DMS 273 (cell line): ENCODE measurements at regions not wholly inside any gene's neighbourhood (a gene's known extent, or its start where the extent isn't known, plus 50 kb on each side); places are given as distances from the start of the nearest gene placed in this dataset.

Experiments
- DNase-seq: peaks from one replicate; lab custom pipeline; 2025; ENCODE audit not compliant: unreplicated experiment; lab: John Stamatoyannopoulos, UW

- no peak for DNase-seq
Measured at GRCh38 chr9:89986190-89986589, 381.4 kb downstream of the GADD45G start.

DNA sequence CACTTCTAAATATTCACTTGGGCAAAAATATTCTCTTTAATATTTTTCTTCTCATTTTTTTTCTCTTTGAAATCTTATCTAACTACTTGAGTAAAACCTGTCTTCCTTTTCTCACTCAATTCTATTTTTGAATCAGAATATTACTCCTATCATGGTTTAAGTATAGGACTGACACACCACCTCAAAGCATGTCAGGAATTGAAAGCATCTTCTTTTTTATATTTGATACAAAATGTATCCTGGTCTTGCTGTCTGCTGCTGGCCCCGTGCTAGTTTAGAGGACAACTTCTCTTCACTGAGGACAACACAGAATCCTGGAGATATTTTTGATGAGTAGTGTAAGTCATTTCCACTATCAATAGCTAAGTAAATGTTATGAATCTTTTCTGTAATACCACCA, 383.6 kb downstream of the GADD45G start:
- no peak for DNase-seq

GRCh38 chr9:89991204-89991790, 386.5 kb downstream of the GADD45G start:
- DNase-seq = no peak

DNA sequence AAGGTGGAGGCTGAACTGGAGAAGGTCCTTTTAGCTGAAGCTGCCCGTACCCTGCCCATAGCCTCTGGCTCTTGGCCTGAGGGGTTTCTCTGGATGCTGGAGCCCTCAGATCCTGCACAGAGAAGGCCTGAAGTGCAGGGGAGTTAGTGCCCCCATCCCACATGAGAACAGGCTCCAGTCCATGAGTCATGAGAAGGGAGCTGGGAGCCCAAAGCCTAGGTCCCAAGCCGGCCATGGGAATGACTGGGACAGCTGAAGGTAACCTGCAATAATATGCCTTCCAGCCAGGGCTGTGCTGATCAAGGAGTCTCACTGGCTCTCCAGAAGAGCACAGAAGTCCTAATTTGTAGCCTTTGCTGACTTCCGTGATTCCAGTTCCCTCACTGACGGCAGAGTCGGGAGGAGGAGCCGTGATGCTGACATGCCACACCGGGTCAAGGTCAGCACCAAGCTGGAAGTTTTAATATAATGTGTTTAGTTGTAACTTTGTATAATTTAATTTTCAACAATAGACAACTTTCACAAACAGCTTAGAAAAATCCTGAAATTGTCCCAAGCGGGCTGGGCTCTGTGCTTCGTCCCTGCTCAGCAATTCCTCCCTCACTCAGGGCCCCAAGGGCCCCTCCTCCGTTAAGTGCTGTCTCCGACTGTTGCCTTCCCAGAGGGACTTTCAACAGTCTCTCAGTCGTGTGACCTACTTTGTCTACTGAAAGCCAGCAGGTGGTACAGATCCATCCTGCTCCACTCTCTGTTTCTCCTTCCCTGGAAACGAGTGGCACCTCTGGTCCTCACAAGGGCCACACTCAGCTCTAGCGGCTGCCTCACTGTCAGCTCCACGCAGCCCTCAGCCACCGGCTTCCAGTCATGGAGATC, 387.8 kb downstream of the GADD45G start:
- DNase-seq = no peak

DNA sequence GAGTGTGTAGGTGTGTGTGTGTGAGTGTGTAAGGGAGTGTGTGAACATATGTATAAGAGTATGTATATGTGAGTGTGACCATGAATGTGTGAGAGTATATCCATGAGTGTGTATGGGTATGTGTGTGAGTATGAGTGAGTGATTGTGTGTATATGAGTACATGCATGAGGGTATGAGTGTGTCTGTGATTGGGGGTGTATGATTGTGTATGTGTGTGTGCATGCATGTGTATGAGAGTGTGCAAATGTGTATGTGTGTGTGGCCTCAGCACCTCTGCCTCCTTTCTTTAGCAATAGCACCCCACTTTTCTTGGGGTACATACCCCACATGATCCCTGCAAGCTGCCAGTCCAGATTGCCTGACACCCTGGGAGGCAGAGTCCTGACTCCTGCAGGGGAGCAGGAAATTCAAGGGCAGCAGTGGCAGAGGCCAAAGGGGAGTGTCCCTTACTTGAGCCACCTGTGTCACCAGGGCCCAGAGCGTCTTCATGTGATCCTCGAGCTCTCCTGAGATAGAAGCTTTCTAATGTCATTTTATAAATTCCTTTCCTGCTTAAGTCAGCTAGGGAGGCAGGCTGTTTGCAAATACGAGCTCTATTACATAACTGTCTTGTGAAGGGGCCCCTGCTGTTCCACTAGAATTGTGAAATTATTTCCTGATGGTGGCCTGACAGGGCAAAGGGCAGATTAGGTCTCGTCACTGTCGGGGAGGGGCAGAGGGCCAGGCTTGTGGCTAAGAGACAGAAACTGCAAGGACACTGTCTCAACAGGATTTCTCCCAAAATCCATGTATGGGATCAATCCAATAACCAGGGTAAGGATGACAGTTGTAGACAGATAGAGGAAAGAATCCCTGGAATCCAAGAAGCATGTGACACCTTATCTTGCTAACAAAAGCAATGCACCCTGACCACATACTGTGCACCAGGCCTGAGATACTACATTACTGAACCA, 389.1 kb downstream of the GADD45G start:
- no peak for DNase-seq

DNA sequence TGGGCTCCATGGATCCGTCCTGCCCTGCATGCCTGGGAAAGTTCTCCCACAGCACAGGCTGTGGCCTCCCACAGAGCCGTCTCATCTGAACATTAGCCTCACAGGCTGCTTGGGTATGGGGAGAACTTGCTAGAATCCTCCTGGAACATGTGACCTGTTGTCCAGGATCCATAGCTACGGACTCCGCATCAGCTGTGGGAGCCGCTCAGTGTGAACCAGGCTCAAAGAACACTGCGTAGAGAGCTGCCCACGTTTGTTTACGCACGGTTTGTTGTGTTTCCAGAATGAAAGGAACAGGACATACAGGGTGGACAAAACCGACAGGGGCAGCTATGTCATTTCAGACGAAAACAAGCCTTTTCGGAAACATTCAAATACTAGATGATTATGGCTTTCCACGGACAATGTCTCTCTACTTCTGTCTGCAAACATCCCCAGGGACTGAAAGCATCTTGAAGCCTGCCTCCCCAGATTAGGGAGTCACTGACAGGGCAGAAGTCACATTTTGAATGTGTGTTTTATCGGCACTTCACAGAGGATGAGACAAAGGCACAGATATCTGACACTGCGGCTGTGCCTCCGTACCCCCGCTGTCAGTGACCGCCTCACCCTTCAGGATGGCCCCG, 390.3 kb downstream of the GADD45G start:
- no peak for DNase-seq

GRCh38 chr9:89996116-89996515, 391.3 kb downstream of the GADD45G start:
- DNase-seq = no peak

- DNase-seq = peak; percentile 43
Measured at GRCh38 chr9:89996773-89997172, 392.0 kb downstream of the GADD45G start.

- DNase-seq = no peak
Measured at GRCh38 chr9:89998633-89999032, 393.8 kb downstream of the GADD45G start.

DNA sequence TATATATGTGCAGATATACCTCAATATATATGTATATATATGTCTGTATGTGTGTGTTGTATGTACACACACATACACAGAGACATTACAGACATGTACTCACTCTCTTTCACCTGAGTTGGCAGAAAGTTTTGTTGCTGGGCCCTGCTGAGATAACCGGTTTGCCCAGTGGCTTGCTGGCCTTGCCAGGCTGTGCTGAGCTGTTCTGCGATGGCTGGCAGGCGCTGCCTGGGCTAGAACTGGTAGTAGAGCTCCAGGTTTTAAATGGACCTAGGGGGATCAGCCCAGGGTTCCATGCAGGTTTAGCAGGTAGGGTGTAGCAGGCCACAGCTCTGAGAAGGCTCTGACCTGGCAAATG, 394.3 kb downstream of the GADD45G start:
- no peak for DNase-seq

DNA sequence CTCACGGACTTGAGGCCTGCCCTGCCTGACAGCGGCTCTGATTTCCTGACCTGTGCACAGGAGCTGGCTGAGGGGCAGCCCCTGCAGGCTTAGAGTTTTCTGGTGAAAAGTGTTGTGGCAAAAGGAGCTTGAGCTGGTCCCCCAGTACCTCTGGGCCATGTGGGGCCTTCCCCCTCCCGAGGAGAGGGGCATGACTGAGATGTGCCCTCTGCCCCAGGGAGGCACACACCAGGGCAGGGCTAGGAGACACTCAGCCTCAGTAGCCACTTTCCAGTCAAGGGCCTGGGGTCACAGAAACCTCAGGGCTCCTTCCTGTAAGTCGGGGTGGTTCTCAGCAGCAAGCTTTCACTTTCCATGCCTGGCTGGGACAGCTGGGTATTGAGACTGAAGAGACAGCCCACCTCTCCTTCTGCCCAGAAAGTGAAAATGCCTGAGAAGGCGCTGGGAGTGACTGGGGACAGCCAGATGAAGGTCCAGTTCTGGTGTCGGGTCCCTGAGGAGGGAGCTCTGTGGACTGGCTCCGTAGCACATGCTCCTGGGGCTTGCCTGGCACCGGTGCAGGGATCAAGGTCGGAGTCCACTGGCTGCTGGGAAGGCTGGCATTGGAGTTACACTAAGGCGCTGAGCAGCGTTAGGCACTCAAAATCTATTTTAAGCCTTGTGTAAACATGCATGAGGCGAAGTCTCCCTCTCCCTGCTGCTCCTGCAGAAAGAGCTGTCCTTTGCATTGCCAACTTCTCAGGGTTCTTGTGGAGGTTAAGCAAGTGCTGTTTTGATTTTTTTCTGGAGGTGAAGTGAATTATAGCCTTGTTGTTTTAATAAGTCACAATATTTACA, 394.9 kb downstream of the GADD45G start:
- DNase-seq = peak; percentile 80

DNA sequence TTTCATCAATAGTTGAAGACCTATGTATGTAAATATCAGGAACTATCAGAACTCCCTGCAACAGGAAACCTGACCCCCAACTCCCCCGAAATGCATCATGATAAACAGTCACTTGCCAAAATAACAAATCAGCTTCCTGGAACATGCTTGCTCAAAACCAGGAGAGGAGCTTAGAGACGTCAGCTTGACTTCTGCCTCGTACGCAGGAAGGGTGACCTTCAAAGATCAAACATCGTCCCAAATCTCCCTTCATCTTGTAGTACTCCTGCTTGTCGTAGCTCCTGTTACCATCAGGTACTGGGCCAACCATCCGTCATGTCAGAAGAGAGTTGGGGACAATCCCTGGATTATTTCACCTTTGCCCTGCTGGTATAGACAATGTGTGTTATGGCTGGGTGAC, 396.1 kb downstream of the GADD45G start:
- DNase-seq = no peak

GRCh38 chr9:90001747-90002146, 396.9 kb downstream of the GADD45G start:
- peak; percentile 17 for DNase-seq

DNA sequence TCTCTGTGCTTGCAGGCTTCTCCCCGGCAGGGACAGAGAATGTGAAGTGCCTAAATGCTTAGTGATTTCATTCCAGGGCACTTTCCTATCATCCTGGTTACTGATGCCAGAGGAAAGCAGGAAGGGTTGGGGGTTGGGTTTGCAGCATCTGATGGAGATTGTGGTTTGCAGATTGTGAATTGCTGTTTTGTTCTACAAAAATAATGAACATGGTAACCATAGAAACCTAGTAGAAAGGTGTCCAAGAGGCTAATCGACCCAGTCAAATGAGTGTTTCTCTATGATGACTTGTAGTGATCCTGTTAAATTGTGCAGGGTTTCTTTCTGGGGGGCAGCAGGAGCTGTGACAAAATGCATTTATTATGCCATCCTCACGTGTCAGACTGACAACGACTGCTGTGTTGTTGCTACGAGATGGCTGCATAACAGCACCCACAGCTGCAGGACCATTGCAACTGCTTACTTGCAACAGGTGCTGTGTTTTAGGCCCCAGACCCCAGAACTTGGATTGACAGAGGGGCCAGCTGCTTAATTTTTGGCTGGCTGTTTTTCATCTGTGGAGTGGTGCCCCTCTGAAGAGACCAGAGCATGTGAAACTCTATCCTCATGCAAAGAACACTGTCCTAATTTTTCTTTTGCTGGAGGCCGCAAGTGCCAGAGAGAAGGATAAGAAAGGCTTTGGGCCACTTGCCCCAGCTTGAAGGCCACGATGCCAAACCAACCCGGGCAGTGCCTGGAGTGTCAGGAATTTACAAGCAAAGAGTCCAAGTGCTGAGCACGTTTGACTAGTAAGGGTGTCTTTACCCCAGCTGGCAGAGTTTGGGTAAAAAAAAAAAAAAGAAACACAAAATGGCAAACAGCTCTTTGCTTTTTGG, 397.8 kb downstream of the GADD45G start:
- DNase-seq = peak; percentile 38

DNA sequence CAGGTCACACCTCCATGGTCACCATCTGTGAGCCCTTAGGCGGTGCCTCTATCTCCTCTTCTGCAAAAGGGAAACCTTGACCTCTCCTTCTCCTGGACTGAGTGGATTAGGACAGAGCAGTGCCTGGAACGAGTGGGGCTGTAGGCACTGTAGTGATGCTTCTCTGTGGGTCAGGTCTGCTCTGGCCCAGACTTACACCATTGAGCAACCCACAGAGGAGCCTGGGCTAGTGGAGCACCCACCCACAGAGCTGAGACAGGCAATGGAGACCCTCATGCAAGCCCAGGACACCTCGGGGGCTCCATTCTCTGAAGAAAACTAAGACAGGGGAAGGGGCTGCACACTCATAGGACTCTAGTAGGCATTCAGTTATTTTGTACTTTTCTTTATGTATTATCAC, 400.6 kb downstream of the GADD45G start:
- DNase-seq = no peak

DNA sequence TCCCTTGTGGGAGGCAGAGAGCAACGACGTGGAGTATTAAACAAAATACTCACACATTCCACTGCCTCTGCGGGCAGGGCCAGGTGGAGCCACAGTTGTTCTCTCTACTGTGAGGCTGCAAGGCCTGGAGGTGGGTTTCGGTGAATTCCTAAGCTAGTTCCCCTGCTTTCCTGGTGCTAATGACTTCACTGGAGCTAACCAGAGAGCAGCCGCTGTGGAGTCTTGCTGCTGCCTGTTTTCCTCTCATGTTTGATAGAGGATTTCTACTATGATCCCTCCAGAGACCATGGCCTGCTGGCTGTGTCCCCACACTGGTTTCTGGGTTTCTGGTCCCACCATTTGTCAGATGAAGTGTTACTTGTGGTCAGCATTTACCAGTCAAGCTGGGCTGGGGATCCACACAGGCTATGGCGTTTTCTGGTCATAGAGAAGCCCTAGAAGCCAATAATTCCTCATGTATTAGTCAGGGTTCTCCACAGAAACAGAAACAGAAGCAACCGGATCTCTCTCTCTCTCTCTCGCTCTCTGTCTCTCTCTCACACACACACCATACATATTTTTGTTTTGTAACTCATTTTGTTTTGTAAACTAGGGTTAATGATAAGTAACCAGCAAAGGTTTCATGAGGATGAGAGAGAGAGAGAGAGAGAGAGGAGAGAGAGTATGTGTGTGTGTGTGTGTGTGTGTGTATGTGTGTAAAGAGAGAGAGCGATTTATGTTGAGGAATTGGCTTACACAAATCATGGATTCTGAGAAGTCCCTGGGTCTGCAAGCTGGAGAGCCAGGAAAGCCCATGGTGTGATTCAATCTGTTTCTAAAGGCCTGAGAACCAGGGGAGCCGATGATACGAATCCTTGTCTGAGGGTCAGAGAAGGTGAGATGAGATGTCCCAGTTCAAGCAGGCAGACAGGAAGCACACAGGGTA, 403.0 kb downstream of the GADD45G start:
- DNase-seq = no peak

DNA sequence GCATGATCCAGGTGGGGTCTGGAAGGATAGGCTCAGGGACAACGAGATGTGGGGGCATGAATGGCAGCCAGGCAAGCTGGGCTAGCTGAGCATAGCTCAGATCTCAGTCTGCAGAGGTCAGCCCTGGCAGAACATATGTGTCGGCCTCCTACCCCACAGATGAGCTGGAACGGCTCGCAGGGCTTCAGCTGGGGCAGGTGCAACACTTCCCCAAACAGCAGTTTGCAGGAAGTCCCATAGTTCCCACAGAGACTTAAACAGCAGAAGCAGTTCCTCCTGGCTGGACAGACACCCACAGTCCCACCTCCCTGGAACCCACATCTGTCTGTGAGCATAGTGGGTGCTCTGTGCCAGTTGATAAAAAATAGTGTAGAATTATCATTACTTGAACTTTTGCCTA, 404.6 kb downstream of the GADD45G start:
- DNase-seq = no peak

- no peak for DNase-seq
Measured at GRCh38 chr9:90010793-90011192, 406.0 kb downstream of the GADD45G start.
